HCT116 (cell line): ENCODE measurements at regions not wholly inside any gene's neighbourhood (a gene's known extent, or its start where the extent isn't known, plus 50 kb on each side); places are given as distances from the start of the nearest gene placed in this dataset.

Source experiments
- ATAC-seq: fragments of 200-7000 bp; cut with Tn5 transposase; 2 replicates; pipeline ENCODE4 v1.9.1; 2020; ENCODE audit warnings: mild to moderate bottlenecking, moderate library complexity
- BruUV-seq: library from RNA; stranded (reverse); fragments of 400-500 nt; replicated peaks from 2 replicates; lab custom pipeline; 2021; lab: Mats Ljungman, UMichigan
- CTCF ChIA-PET: fragments of 300-600 bp; sonication (Branson Sonifier 250); formaldehyde crosslinking; loops from one replicate; lab custom pipeline; 2021; ENCODE audit warnings: antibody characterized with exemption; lab: Charles Lee
- POLR2A ChIA-PET: fragments of 300-600, 350-600 bp; sonication (Branson Sonifier 250); formaldehyde crosslinking; loops from one replicate; lab custom pipeline; 2021; ENCODE audit warnings: antibody characterized with exemption; lab: Charles Lee
- RAD21 ChIA-PET, 2 experiments: fragments of 300-600 bp; sonication (Branson Sonifier 250); formaldehyde crosslinking; loops; one replicate each; lab custom pipeline; 2023; ENCODE audit warnings: low total read pairs in 2 of 2; ENCODE audit not compliant: uncharacterized antibody in 2 of 2, unreplicated experiment in 2 of 2, low non-redundant PET in 1 of 2; lab: Charles Lee
- DNase-seq: peaks from one replicate; pipeline ENCODE4 v3.0.0-alpha.2; 2010; ENCODE audit warnings: low read depth, low spot score
- H2AFZ ChIP-seq: fragments of 200-600 bp; shearing (Covaris generic), sonication (generic); 2 replicates; pipeline ENCODE4 v1.6.1; 2017; ENCODE audit warnings: low read depth, mixed run types, mixed read lengths, antibody characterized with exemption, low read length; ENCODE audit not compliant: poor library complexity, severe bottlenecking
- H3K27ac ChIP-seq: 2 replicates; pipeline ENCODE4 v1.5.1; 2012; ENCODE audit warnings: low read depth, low read length
- H3K27me3 ChIP-seq: fragments of 200-600 bp; sonication (generic); 2 replicates; pipeline ENCODE4 v1.6.1; 2016; ENCODE audit warnings: mixed run types, low read length, mixed read lengths; ENCODE audit not compliant: insufficient read depth
- H3K36me3 ChIP-seq, 2 experiments: fragments of 200-500 bp in 1 of 2; fragments of 200-600 bp in 1 of 2; sonication (Bioruptor generic) in 1 of 2; sonication (generic) in 1 of 2; 2 replicates each; pipeline versions ENCODE4 v1.5.1 to v1.6.1; 2014 to 2016; ENCODE audit warnings: low read length in 2 of 2, inconsistent platforms in 1 of 2, mixed read lengths in 1 of 2, mixed run types in 1 of 2; ENCODE audit not compliant: insufficient read depth in 2 of 2, control insufficient read depth in 1 of 2
- H3K4me1 ChIP-seq, 2 experiments: fragments of 200-600 bp in 1 of 2; sonication (generic) in 1 of 2; 2 replicates each; pipeline versions ENCODE4 v1.5.1 to v1.6.1; 2012 to 2017; ENCODE audit warnings: low read length in 2 of 2, inconsistent platforms in 1 of 2, mild to moderate bottlenecking in 1 of 2, mixed read lengths in 1 of 2, mixed run types in 1 of 2, moderate library complexity in 1 of 2; ENCODE audit not compliant: insufficient read depth in 2 of 2, control insufficient read depth in 1 of 2
- H3K4me2 ChIP-seq: fragments of 200-600 bp; sonication (generic); 2 replicates; pipeline ENCODE4 v1.6.1; 2017; ENCODE audit warnings: mixed run types, low read length, mixed read lengths
- H3K4me3 ChIP-seq, 2 experiments: fragments of 200-600 bp in 1 of 2; sonication (generic) in 1 of 2; replicated peaks in 1 of 2; 2 replicates each; pipeline ENCODE4 v1.5.1; 2011 to 2016; ENCODE audit warnings: low read length in 2 of 2, control low read depth in 1 of 2, low read depth in 1 of 2, mild to moderate bottlenecking in 1 of 2, mixed read lengths in 1 of 2, mixed run types in 1 of 2
- H3K79me2 ChIP-seq: fragments of 200-600 bp; sonication (generic); 2 replicates; pipeline ENCODE4 v1.6.1; 2017; ENCODE audit warnings: mild to moderate bottlenecking, mixed run types, low read length, moderate library complexity, mixed read lengths; ENCODE audit not compliant: insufficient read depth
- H3K9ac ChIP-seq: fragments of 200-600 bp; sonication (generic); 2 replicates; pipeline ENCODE4 v1.6.1; 2016; ENCODE audit warnings: low read length, mixed read lengths
- H3K9me2 ChIP-seq: fragments of 200-600 bp; sonication (generic), shearing (Covaris generic); 2 replicates; pipeline ENCODE4 v1.6.1; 2017; ENCODE audit warnings: mixed run types, mild to moderate bottlenecking, moderate library complexity; ENCODE audit not compliant: insufficient read depth
- H3K9me3 ChIP-seq, 2 experiments: fragments of 200-500 bp in 1 of 2; fragments of 200-600 bp in 1 of 2; sonication (Bioruptor generic) in 1 of 2; sonication (generic) in 1 of 2; 2 replicates each; pipeline ENCODE4 v1.6.1; 2014 to 2017; ENCODE audit warnings: low read length in 2 of 2, mixed read lengths in 2 of 2, inconsistent platforms in 1 of 2, low read depth in 1 of 2, mild to moderate bottlenecking in 1 of 2, mixed run types in 1 of 2, moderate library complexity in 1 of 2; ENCODE audit not compliant: control insufficient read depth in 1 of 2, insufficient read depth in 1 of 2
- H4K20me1 ChIP-seq: fragments of 200-600 bp; sonication (generic), shearing (Covaris generic); 2 replicates; pipeline ENCODE4 v1.6.1; 2017; ENCODE audit warnings: mixed run types, mild to moderate bottlenecking, moderate library complexity; ENCODE audit not compliant: insufficient read depth
- ATF3 ChIP-seq: IDR thresholded peaks from 2 replicates; pipeline ENCODE4 v1.6.1; 2012
- CBX3 ChIP-seq: IDR thresholded peaks from 2 replicates; pipeline ENCODE4 v1.6.1; 2012; ENCODE audit warnings: low read depth
- EGR1 ChIP-seq: IDR thresholded peaks from 2 replicates; pipeline ENCODE4 v1.6.1; 2012; ENCODE audit warnings: low read depth
- ELF1 ChIP-seq: IDR thresholded peaks from 2 replicates; pipeline ENCODE4 v1.6.1; 2012; ENCODE audit warnings: low read depth, borderline replicate concordance
- EZH2 ChIP-seq: fragments of 200-600 bp; sonication (generic); IDR thresholded peaks from 2 replicates; pipeline ENCODE4 v1.6.1; 2017; ENCODE audit warnings: antibody characterized with exemption, mixed run types
- EZH2phosphoT487 ChIP-seq: fragments of 200-600 bp; IDR thresholded peaks from 2 replicates; pipeline ENCODE4 v1.6.1; 2018; ENCODE audit warnings: antibody characterized with exemption, borderline replicate concordance
- RAD21 ChIP-seq: IDR thresholded peaks from 2 replicates; pipeline ENCODE4 v1.6.1; 2012; ENCODE audit warnings: low read depth, mild to moderate bottlenecking
- REST ChIP-seq: IDR thresholded peaks from 2 replicates; pipeline ENCODE4 v1.6.1; 2012; ENCODE audit warnings: low read depth
- SIN3A ChIP-seq: IDR thresholded peaks from 2 replicates; pipeline ENCODE4 v1.6.1; 2012; ENCODE audit warnings: low read depth
- SP1 ChIP-seq: IDR thresholded peaks from 2 replicates; pipeline ENCODE4 v1.6.1; 2012; ENCODE audit warnings: low read depth
- ZBTB33 ChIP-seq: IDR thresholded peaks from 2 replicates; pipeline ENCODE4 v1.6.1; 2011; ENCODE audit warnings: mild to moderate bottlenecking, low read length, moderate library complexity; ENCODE audit not compliant: insufficient replicate concordance; ENCODE audit errors: extremely low read depth
- intact Hi-C: fragments of 100-400 bp; cut with micrococcal nuclease; formaldehyde crosslinking; loops from 2 replicates; pipeline ENCODE4 v1.10.0; 2022

GRCh38 chr12:63238892-63239291 lies 87.9 kb upstream of the AVPR1A start:
- Histone ChIP-seq H3K27me3 (no peaks in the 10 kb centered on the region), H3K9ac (no peak overlapping the region), H2AFZ (no peak overlapping the region), H3K27ac (no peak overlapping the region), H4K20me1 (no peaks in the 10 kb centered on the region), H3K79me2 (no peaks in the 10 kb centered on the region), H3K36me3 (no peaks in the 10 kb centered on the region), H3K4me3 (no peak overlapping the region), H3K9me3 (no peaks in the 10 kb centered on the region), H3K9me2 (no peaks in the 10 kb centered on the region), H3K4me1 (no peaks in the 10 kb centered on the region), H3K4me2 (no peak overlapping the region)
- DNase-seq (no peak), ATAC-seq (no peak)
- no TSS peak for BruUV-seq
- intact Hi-C loops: no loop called here
- ChIA-PET RAD21 (no interaction called here), POLR2A (no interaction called here), CTCF (no interaction called here)
- TF ChIP-seq ZBTB33: no peak
- TF ChIP-seq EZH2: no peak
- no peak for TF ChIP-seq SIN3A
- no peak for TF ChIP-seq EGR1
- no peak for TF ChIP-seq SP1
- no peak for TF ChIP-seq CBX3
- TF ChIP-seq EZH2phosphoT487: no peak
- TF ChIP-seq ATF3: no peak
- no peak for TF ChIP-seq REST
- TF ChIP-seq ELF1: no peak
- TF ChIP-seq RAD21: no peak
